ENCODE measurements at regions not wholly inside any gene's neighbourhood (a gene's known extent, or its start where the extent isn't known, plus 50 kb on each side); places are given as distances from the start of the nearest gene placed in this dataset.
"Not testable (repeated sequence)": the region's sequence is repeated elsewhere in the genome, so short reads cannot be mapped to it uniquely, and the experiment has no call there.

DNA sequence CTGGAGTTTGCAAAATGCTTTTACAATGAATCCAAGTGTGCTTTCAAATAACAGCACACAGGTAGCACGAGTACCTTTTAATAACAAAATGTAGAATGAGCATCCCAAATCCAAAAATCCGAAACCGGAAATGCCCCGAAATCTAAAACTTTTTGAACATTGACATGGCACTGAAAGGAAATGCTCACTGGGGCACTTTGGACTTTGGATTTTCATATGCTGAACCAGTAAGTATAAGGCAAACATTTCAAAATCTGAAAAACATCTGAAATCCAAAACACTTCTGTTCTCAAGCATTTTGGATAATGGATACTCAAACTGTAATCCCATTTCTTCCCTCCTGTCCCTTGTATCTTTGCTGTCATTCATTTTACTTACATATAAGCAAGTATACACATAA lies 50.1 kb downstream of the GCNT4 start:
- DNase-seq (ENCODE audit: low spot score), result no peak
- FAIRE-seq, result no peak

DNA sequence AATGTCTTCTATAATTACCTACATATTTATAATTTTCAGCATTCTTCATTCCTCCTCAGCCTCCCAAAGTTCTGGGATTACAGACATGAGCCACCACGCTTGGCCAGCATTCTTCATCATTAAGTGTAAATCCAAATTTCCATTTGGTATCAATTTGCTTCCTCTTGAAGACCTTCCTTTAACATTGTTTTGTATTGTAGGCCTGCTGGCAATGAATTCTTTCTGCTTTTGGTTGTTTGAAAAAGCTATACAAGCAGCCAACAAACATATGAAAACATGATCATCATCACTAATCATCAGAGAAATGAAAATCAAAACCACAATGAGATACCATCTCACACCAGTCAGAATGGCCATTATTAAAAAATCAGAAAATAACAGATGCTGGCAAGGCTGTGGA lies 56.4 kb downstream of the GCNT4 start:
- DNase-seq (ENCODE audit: low spot score) (no peak), FAIRE-seq (no peak)

GRCh38 chr5:74994826-74995225 lies 57.5 kb downstream of the GCNT4 start:
- no peak for FAIRE-seq

DNA sequence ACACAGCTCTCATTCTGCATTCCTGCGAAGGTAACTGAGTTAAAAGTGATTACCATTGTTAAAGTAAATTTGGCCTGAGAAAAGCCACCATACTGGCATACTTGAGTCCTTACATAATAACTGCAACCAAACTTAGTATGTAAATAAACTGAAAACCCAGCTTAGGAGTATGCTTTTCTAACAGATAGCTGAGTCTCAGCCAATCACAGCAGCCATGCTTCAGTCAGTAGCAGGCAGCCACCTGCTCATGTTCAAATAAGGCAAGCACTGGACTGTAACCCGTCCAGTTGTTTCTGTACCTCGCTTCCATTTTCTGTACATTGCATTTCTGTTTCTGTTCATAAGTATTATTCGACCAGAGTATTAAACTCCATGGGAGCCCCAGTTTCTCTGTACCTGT lies 58.6 kb downstream of the GCNT4 start:
- FAIRE-seq, result no peak
- DNase-seq (ENCODE audit: low spot score), result no peak

More at GRCh38 chr5:74994826-74995225, 57.5 kb downstream of the GCNT4 start:
- DNase-seq (ENCODE audit: low spot score), result no peak

DNA sequence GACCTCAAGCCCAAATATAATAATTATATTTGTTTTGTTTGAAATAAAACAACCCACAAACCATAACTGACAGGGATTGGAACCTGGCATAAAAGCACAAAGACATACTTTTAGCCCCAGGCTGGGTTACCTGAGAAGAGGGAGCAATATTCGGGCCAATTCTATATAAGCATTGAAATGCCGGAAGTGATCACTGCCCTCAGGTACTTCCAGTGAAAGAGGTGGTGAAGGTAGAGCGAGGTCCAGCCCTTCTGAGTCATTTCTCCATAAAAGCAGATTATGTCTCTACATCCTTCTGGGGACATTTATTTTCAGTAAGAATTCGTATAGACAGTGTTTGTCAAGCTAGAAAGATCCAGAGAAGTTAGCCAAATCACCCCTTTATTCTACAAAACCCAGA lies 59.6 kb downstream of the GCNT4 start:
- no peak for FAIRE-seq
- DNase-seq (ENCODE audit: low spot score), result no peak

DNA sequence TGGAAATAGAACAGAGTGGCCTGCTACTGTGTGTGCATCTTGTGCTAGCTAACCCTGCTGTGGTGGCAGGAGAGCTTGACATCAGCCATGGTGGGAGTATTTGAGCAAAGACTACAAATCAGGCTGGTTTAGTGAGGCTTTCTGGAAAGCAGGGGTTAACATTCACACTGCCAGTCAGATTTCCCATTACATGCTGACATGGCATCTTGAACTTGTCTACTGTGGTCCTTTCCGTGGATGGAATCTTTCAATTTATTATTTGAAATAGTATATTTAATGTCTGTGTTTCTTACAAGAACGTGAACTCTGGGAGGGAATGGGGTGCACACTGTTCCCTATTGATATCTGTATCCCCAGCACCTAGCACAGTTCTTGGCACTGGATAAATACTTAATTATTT lies 60.8 kb downstream of the GCNT4 start:
- no peak for FAIRE-seq
- DNase-seq (ENCODE audit: low spot score), result no peak

GRCh38 chr5:74990194-74990593 lies 62.2 kb downstream of the GCNT4 start:
- FAIRE-seq (no peak), DNase-seq (ENCODE audit: low spot score) (no peak)

GRCh38 chr5:74988273-74988983 lies 63.9 kb downstream of the GCNT4 start:
- FAIRE-seq (no peak), DNase-seq (ENCODE audit: low spot score) (no peak)

- FAIRE-seq, result no peak
- DNase-seq (ENCODE audit: low spot score), result no peak
Measured at GRCh38 chr5:74978345-74978744, 74.0 kb downstream of the GCNT4 start.

GRCh38 chr5:74977471-74977870 lies 74.9 kb downstream of the GCNT4 start:
- DNase-seq (ENCODE audit: low spot score) (no peak), FAIRE-seq (no peak)

- FAIRE-seq (no peak), DNase-seq (ENCODE audit: low spot score) (no peak)
Measured at GRCh38 chr5:74976651-74977050, 75.7 kb downstream of the GCNT4 start.

GRCh38 chr5:74975582-74975981 lies 76.8 kb downstream of the GCNT4 start:
- DNase-seq (ENCODE audit: low spot score) (no peak), FAIRE-seq (no peak)

GRCh38 chr5:74974451-74975091 lies 77.8 kb downstream of the GCNT4 start:
- FAIRE-seq, result no peak
- no peak for DNase-seq (ENCODE audit: low spot score)

DNA sequence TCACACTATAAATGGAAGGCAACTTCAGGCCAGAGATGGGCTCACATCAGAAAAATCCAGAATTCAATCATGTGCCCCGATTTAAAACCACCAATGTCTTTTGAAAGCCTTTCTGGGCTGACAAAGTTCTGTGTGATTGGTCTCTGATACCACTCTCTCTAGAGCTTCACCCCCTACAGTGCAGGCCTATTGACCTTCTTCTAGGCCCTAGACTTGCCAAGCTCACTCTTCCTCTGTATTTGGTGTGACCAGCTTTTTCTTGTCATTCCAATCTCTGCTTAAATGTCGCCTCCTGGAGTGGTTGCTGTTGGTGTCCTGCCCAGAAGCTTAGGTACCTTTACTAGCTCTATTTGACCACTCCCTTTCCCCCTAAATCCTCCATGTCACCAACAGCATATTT lies 78.7 kb downstream of the GCNT4 start:
- no peak for FAIRE-seq
- DNase-seq (ENCODE audit: low spot score), result no peak

DNA sequence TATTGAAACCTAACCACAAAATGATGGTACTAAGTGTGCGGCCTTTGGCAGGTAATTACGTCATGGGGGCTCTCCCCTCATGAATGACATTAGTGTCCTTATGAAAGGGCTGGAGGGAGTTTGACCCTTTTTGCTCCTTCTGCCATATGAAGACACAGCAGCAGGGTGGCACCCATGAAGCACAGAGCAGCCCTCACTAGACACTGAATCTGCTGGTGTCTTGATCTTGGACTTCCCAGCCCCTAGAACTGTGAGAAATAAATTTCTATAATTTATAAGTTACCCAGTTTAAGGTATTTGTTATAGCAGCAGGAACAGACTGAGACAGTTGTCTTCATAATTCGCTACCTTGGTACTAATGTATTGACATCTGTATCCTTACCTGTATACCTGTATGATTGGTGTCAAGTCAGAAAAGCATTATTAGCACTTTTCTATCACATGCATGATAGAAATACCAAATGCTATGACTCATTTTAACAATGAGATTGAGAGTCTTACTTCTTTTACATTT lies 80.4 kb downstream of the GCNT4 start:
- DNase-seq (ENCODE audit: low spot score) (no peak), FAIRE-seq (no peak)

DNA sequence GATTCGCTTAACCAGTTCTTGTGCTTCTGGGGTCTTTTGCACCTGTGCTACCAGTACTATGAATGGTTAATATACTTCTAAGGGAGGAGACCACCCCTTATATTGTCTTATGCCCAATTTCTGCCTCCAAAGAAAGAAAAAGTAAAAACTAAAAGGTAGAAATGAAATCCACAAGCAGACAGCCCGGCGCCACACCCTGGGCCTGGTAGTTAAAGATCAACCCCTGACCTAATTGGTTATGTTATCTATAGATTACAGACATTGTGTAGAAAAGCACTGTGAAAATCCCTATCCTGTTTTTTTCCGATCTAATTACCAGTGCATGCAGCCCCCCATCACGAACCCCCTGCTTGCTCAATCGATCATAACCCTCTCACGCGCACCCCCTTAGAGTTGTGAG lies 81.5 kb downstream of the GCNT4 start:
- FAIRE-seq, result not testable (repeated sequence)

GRCh38 chr5:74969726-74970125 lies 82.6 kb downstream of the GCNT4 start:
- FAIRE-seq, result no peak
- DNase-seq (ENCODE audit: low spot score), result no peak

More for the DNA sequence above, 81.5 kb downstream of the GCNT4 start:
- DNase-seq (ENCODE audit: low spot score), result not testable (repeated sequence)

- DNase-seq (ENCODE audit: low spot score), result no peak
- FAIRE-seq, result no peak
Measured at GRCh38 chr5:74966141-74967026, 86.0 kb downstream of the GCNT4 start.

DNA sequence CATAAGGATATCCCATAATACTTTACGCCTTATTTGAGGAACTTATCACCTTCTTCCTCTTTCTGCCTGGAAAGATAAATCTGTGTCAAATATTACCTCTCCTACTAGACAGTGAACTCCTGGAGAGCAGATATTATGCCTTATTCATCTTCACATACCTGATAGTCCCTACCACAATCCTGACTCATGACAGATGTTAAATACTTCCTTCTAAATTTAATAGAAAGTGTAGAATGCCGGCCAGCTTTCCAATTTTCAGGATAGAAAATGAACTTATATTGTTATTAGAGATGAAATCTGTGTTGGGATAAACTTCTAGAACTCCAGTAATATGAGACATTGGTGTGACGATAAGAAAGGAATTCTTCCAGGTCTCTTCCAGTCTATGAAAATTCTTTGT lies 89.0 kb downstream of the GCNT4 start:
- FAIRE-seq (no peak), DNase-seq (ENCODE audit: low spot score) (no peak)

DNA sequence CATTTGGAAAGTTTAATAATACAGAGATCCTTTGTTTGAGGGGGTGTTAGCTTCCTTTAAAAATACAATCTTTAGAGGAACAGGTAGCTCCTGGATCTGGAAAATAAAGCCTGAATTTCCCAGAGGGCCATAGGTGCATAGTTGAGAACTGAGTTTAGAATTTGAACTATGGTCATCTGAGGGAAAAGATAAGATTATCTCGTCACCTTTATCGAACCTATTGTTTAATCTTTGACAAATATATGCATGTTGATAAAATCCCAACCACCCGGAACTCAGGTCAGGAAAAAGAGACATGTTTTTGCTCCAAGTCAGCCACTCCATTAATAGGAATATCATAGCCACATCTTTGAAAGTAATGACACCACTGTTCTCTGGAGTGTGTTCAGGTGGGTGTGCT lies 91.7 kb upstream of the FAM169A start:
- no peak for DNase-seq (ENCODE audit: low spot score)
- FAIRE-seq, result no peak

GRCh38 chr5:74957029-74957784 lies 91.0 kb upstream of the FAM169A start:
- FAIRE-seq, result no peak

More at GRCh38 chr5:74957029-74957784, 91.0 kb upstream of the FAM169A start:
- DNase-seq (ENCODE audit: low spot score), result no peak

Measured in RCC 7860 (cell line).